NCI-H460 (cell line): ENCODE measurements at regions not wholly inside any gene's neighbourhood (a gene's known extent, or its start where the extent isn't known, plus 50 kb on each side); places are given as distances from the start of the nearest gene placed in this dataset.
"Not testable (repeated sequence)": the region's sequence is repeated elsewhere in the genome, so short reads cannot be mapped to it uniquely, and the experiment has no call there.

Experiments
- DNase-seq: peaks from one replicate; pipeline ENCODE4 v3.0.0-alpha.2; 2016; ENCODE audit warnings: low read depth; ENCODE audit errors: extremely low read depth
- small RNA-seq, 2 experiments: library from RNA; depleted of rRNA; stranded (forward); fragments of <200 nt; gene quantifications; one replicate each; pipeline ENCODE3, GENCODE V24; 2014

GRCh38 chr3:125914608-125915436, 54.2 kb upstream of the ROPN1B start:
- not testable (repeated sequence) for DNase-seq

- DNase-seq: not testable (repeated sequence)
Observed at GRCh38 chr3:125915437-125915787, 53.6 kb upstream of the ROPN1B start.

GRCh38 chr3:125915792-125916375, 53.1 kb upstream of the ROPN1B start:
- peak; percentile 96 for DNase-seq

GRCh38 chr3:125916376-125916978, 52.5 kb upstream of the ROPN1B start:
- DNase-seq: peak; percentile 89

GRCh38 chr3:125917020-125917549, 51.9 kb upstream of the ROPN1B start:
- DNase-seq: peak; percentile 45

GRCh38 chr3:125918024-125918423, 51.0 kb upstream of the ROPN1B start:
- DNase-seq: not testable (repeated sequence)

- not testable (repeated sequence) for DNase-seq
Observed at GRCh38 chr3:125918451-125918850, 50.5 kb upstream of the ROPN1B start.

GRCh38 chr3:125918866-125919265, 50.1 kb upstream of the ROPN1B start:
- DNase-seq: not testable (repeated sequence)

Small RNA genes in the stretch of these regions (small RNA-seq; reads per million reads assigned to genes)
- 0 reads per million in 2 experiments for gene AC092902.1
- 0 reads per million in 2 experiments for gene AF186996.2
- 0 reads per million in 2 experiments for gene AF186996.3
- gene MIR548I1: 0 reads per million in 2 experiments
- 0 reads per million in 2 experiments for gene SNRPCP11
